Adrenal gland (tissue), 5 donors: ENCODE measurements at regions not wholly inside any gene's neighbourhood (a gene's known extent, or its start where the extent isn't known, plus 50 kb on each side); places are given as distances from the start of the nearest gene placed in this dataset.

Experiments used
- CTCF ChIP-seq, 6 experiments: fragments of 450-650 bp in 4 of 6; fragments of 200-600 bp in 2 of 6; sonication (generic) in 1 of 6; IDR thresholded peaks; 1 replicate in 5 of 6; 2 replicates in 1 of 6; pipeline versions ENCODE4 v1.5.1 to v1.8.0; 2016 to 2021; ENCODE audit warnings: antibody characterized with exemption in 6 of 6, mild to moderate bottlenecking in 2 of 6, moderate library complexity in 1 of 6
- POLR2A ChIP-seq, 2 donors: fragments of 450-650 bp; IDR thresholded peaks; one replicate each; pipeline ENCODE4 v1.6.1; 2017; ENCODE audit warnings: antibody characterized with exemption in 2 of 2, mild to moderate bottlenecking in 2 of 2, moderate library complexity in 1 of 2
- donor health status: DM: no; HTN: no; CAD: no.

DNA sequence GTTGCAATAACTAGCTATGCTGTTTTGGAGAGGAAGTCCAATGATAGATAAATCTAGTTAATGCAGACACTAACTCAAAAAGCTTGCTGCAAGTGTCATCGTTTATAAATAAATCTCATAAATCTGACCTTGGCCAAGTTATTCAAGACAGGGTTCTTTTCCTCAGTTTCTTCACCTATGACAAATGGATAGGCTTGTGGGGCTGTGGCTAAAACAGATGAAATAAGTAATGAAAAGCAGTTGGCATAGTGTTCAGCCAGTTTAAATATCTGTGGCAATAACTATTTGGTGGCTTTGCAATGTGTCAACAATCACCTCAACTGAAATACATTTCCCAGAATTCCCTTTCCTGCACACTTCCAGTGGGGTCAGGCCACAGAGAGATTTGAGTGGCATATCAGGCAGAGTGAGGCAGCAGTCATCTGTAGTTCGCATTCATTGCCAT is 169.9 kb downstream of the DYRK2 start:
- TF ChIP-seq CTCF (IDR thresholded peaks at IDR 0.05) = no peak
- no peak for TF ChIP-seq POLR2A (IDR thresholded peaks at IDR 0.05)
